ENCODE measurements at regions not wholly inside any gene's neighbourhood (a gene's known extent, or its start where the extent isn't known, plus 50 kb on each side); places are given as distances from the start of the nearest gene placed in this dataset.

- intact Hi-C loops (cut with micrococcal nuclease; ENCODE audit: unreplicated experiment) = no loop called here
- in situ Hi-C loops (cut with HindIII; ENCODE audit: low pct_unique_long_range_greater_than_20kb, low sequenced_read_pairs) = no loop called here
- ChIA-PET POLR2A (no interaction called here), CTCF (no interaction called here)
- H3K27me3 ChIP-seq (ENCODE audit: control insufficient read depth, insufficient read depth, low read length) = no peaks in the 10 kb centered on the region
- H3K27ac ChIP-seq (ENCODE audit: low read length) = no peak overlapping the region
- BruUV-seq (replicated peaks) = no TSS peak
- ATAC-seq = no peak
- TF ChIP-seq POLR2AphosphoS5 (IDR thresholded peaks at IDR 0.05; ENCODE audit: low read depth, low read length) (no peak), TCF7L2 (IDR thresholded peaks at IDR 0.05; ENCODE audit: low read depth, low read length) (no peak), SIN3A (IDR thresholded peaks at IDR 0.05; ENCODE audit: borderline replicate concordance, insufficient read depth, low read depth, low read length) (no peak)
- TF ChIP-seq, protein P1, sequence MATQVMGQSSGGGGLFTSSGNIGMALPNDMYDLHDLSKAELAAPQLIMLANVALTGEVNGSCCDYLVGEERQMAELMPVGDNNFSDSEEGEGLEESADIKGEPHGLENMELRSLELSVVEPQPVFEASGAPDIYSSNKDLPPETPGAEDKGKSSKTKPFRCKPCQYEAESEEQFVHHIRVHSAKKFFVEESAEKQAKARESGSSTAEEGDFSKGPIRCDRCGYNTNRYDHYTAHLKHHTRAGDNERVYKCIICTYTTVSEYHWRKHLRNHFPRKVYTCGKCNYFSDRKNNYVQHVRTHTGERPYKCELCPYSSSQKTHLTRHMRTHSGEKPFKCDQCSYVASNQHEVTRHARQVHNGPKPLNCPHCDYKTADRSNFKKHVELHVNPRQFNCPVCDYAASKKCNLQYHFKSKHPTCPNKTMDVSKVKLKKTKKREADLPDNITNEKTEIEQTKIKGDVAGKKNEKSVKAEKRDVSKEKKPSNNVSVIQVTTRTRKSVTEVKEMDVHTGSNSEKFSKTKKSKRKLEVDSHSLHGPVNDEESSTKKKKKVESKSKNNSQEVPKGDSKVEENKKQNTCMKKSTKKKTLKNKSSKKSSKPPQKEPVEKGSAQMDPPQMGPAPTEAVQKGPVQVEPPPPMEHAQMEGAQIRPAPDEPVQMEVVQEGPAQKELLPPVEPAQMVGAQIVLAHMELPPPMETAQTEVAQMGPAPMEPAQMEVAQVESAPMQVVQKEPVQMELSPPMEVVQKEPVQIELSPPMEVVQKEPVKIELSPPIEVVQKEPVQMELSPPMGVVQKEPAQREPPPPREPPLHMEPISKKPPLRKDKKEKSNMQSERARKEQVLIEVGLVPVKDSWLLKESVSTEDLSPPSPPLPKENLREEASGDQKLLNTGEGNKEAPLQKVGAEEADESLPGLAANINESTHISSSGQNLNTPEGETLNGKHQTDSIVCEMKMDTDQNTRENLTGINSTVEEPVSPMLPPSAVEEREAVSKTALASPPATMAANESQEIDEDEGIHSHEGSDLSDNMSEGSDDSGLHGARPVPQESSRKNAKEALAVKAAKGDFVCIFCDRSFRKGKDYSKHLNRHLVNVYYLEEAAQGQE (IDR thresholded peaks at IDR 0.05; ENCODE audit: insufficient read depth in 1 of 2, low read depth in 2 of 2, low read length in 1 of 2) = no peak
- TF ChIP-seq, protein P2, sequence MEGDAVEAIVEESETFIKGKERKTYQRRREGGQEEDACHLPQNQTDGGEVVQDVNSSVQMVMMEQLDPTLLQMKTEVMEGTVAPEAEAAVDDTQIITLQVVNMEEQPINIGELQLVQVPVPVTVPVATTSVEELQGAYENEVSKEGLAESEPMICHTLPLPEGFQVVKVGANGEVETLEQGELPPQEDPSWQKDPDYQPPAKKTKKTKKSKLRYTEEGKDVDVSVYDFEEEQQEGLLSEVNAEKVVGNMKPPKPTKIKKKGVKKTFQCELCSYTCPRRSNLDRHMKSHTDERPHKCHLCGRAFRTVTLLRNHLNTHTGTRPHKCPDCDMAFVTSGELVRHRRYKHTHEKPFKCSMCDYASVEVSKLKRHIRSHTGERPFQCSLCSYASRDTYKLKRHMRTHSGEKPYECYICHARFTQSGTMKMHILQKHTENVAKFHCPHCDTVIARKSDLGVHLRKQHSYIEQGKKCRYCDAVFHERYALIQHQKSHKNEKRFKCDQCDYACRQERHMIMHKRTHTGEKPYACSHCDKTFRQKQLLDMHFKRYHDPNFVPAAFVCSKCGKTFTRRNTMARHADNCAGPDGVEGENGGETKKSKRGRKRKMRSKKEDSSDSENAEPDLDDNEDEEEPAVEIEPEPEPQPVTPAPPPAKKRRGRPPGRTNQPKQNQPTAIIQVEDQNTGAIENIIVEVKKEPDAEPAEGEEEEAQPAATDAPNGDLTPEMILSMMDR (IDR thresholded peaks at IDR 0.05) = no peak
- no peaks in the 10 kb centered on the region for H3K36me3 ChIP-seq (ENCODE audit: control insufficient read depth, insufficient read depth, low read length)
- no peak for DNase-seq (ENCODE audit: low read depth, low spot score)
- no peaks in the 10 kb centered on the region for H3K4me1 ChIP-seq (ENCODE audit: control insufficient read depth, insufficient read depth, low read length)
- no peaks in the 10 kb centered on the region for H3K9me3 ChIP-seq (ENCODE audit: control insufficient read depth, insufficient read depth, low read depth, low read length)
- H3K4me3 ChIP-seq (ENCODE audit: low read depth in 2 of 2, low read length in 2 of 2) = no peak overlapping the region
Observed at GRCh38 chr3:187931770-187932278, 186.6 kb upstream of the BCL6 start.

- H3K36me3 ChIP-seq (ENCODE audit: control insufficient read depth, insufficient read depth, low read length) = no peaks in the 10 kb centered on the region
- no peaks in the 10 kb centered on the region for H3K27me3 ChIP-seq (ENCODE audit: control insufficient read depth, insufficient read depth, low read length)
- TF ChIP-seq, protein P1 (IDR thresholded peaks at IDR 0.05; ENCODE audit: insufficient read depth in 1 of 2, low read depth in 2 of 2, low read length in 1 of 2) = no peak
- TF ChIP-seq SIN3A (IDR thresholded peaks at IDR 0.05; ENCODE audit: borderline replicate concordance, insufficient read depth, low read depth, low read length) (no peak), POLR2AphosphoS5 (IDR thresholded peaks at IDR 0.05; ENCODE audit: low read depth, low read length) (no peak), TCF7L2 (IDR thresholded peaks at IDR 0.05; ENCODE audit: low read depth, low read length) (no peak)
- TF ChIP-seq, protein P2 (IDR thresholded peaks at IDR 0.05) = no peak
- CTCF ChIA-PET = no interaction called here
- in situ Hi-C loops (cut with HindIII; ENCODE audit: low pct_unique_long_range_greater_than_20kb, low sequenced_read_pairs) (no loop called here), intact Hi-C loops (cut with micrococcal nuclease; ENCODE audit: unreplicated experiment) (no loop called here)
- BruUV-seq (replicated peaks) = no TSS peak
- H3K9me3 ChIP-seq (ENCODE audit: control insufficient read depth, insufficient read depth, low read depth, low read length) = no peaks in the 10 kb centered on the region
- H3K27ac ChIP-seq (ENCODE audit: low read length) = no peak overlapping the region
- DNase-seq (ENCODE audit: low read depth, low spot score) (no peak), ATAC-seq (no peak)
- POLR2A ChIA-PET = no interaction called here
- H3K4me1 ChIP-seq (ENCODE audit: control insufficient read depth, insufficient read depth, low read length) = no peaks in the 10 kb centered on the region
- no peak overlapping the region for H3K4me3 ChIP-seq (ENCODE audit: low read depth in 2 of 2, low read length in 2 of 2)
Observed at GRCh38 chr3:187932530-187932929, 187.3 kb upstream of the BCL6 start.

Measured in Panc1 (cell line).